H9 (cell line): ENCODE measurements at regions not wholly inside any gene's neighbourhood (a gene's known extent, or its start where the extent isn't known, plus 50 kb on each side); places are given as distances from the start of the nearest gene placed in this dataset.

Experiments
- DNase-seq: peaks from one replicate; pipeline ENCODE4 v3.0.0-alpha.2; 2017
- H2AFZ ChIP-seq: one replicate; pipeline ENCODE4 v1.6.1; 2013; ENCODE audit warnings: mild to moderate bottlenecking, low read length, control low read depth, moderate library complexity
- H2AK5ac ChIP-seq: 2 replicates; pipeline ENCODE4 v1.6.1; 2013; ENCODE audit warnings: low read length, control low read depth, mixed read lengths; ENCODE audit not compliant: insufficient read length
- H2BK120ac ChIP-seq: one replicate; pipeline ENCODE4 v1.6.1; 2013; ENCODE audit warnings: low read depth, mild to moderate bottlenecking, low read length, control low read depth, inconsistent platforms; ENCODE audit not compliant: poor library complexity, severe bottlenecking
- H2BK12ac ChIP-seq: 2 replicates; pipeline ENCODE4 v1.6.1; 2013; ENCODE audit warnings: low read length, control low read depth, mixed read lengths, low read depth; ENCODE audit not compliant: insufficient read length
- H2BK15ac ChIP-seq: 2 replicates; pipeline ENCODE4 v1.6.1; 2013; ENCODE audit warnings: low read depth, low read length, control low read depth
- H2BK20ac ChIP-seq: one replicate; pipeline ENCODE4 v1.6.1; 2013; ENCODE audit warnings: low read depth, mild to moderate bottlenecking, low read length, control low read depth, inconsistent platforms; ENCODE audit not compliant: poor library complexity, severe bottlenecking
- H2BK5ac ChIP-seq: 2 replicates; pipeline ENCODE4 v1.6.1; 2013; ENCODE audit warnings: low read length, control low read depth, mixed read lengths; ENCODE audit not compliant: insufficient read length
- H3K14ac ChIP-seq: 2 replicates; pipeline ENCODE4 v1.6.1; 2013; ENCODE audit warnings: low read length, control low read depth; ENCODE audit not compliant: insufficient read depth
- H3K18ac ChIP-seq: 2 replicates; pipeline ENCODE4 v1.6.1; 2013; ENCODE audit warnings: low read depth, mild to moderate bottlenecking, mixed read lengths, low read length, control low read depth; ENCODE audit not compliant: insufficient read length
- H3K23ac ChIP-seq: 2 replicates; pipeline ENCODE4 v1.6.1; 2013; ENCODE audit warnings: low read length, control low read depth, mixed read lengths, low read depth; ENCODE audit not compliant: insufficient read length
- H3K23me2 ChIP-seq: 2 replicates; pipeline ENCODE4 v1.6.1; 2013; ENCODE audit warnings: low read depth, mild to moderate bottlenecking, mixed read lengths, low read length, control low read depth; ENCODE audit not compliant: insufficient read length, poor library complexity, severe bottlenecking
- H3K27ac ChIP-seq: 2 replicates; pipeline ENCODE4 v1.5.1; 2013; ENCODE audit warnings: low read length, control low read depth, mixed read lengths, low read depth; ENCODE audit not compliant: insufficient read length
- H3K27me3 ChIP-seq: 2 replicates; pipeline ENCODE4 v1.6.1; 2013; ENCODE audit warnings: low read length, control low read depth, inconsistent platforms; ENCODE audit not compliant: insufficient read depth
- H3K4ac ChIP-seq: 2 replicates; pipeline ENCODE4 v1.6.1; 2013; ENCODE audit warnings: low read depth, mild to moderate bottlenecking, control low read depth, inconsistent platforms, low read length, moderate library complexity
- H3K4me1 ChIP-seq: 2 replicates; pipeline ENCODE4 v1.6.1; 2013; ENCODE audit warnings: low read length, control low read depth, inconsistent platforms; ENCODE audit not compliant: insufficient read depth
- H3K4me2 ChIP-seq: 2 replicates; pipeline ENCODE4 v1.6.1; 2013; ENCODE audit warnings: low read length, control low read depth, mixed read lengths; ENCODE audit not compliant: insufficient read length, insufficient read depth
- H3K56ac ChIP-seq: 2 replicates; pipeline ENCODE4 v1.6.1; 2013; ENCODE audit warnings: low read depth, mild to moderate bottlenecking, mixed read lengths, low read length, control low read depth; ENCODE audit not compliant: insufficient read length
- H3K79me1 ChIP-seq: 2 replicates; pipeline ENCODE4 v1.6.1; 2013; ENCODE audit warnings: low read depth, mild to moderate bottlenecking, moderate library complexity, low read length, control low read depth, inconsistent platforms; ENCODE audit not compliant: insufficient read depth, poor library complexity, severe bottlenecking
- H3K79me2 ChIP-seq: 2 replicates; pipeline ENCODE4 v1.6.1; 2013; ENCODE audit warnings: low read length, control low read depth, inconsistent platforms; ENCODE audit not compliant: insufficient read depth
- H3K9ac ChIP-seq: 2 replicates; pipeline ENCODE4 v1.6.1; 2013; ENCODE audit warnings: low read length, control low read depth, mixed read lengths; ENCODE audit not compliant: insufficient read length; ENCODE audit errors: extremely low read depth
- H3K9me3 ChIP-seq: one replicate; pipeline ENCODE4 v1.6.1; 2013; ENCODE audit warnings: low read depth, low read length, inconsistent platforms; ENCODE audit not compliant: control insufficient read depth
- H3T11ph ChIP-seq: one replicate; pipeline ENCODE4 v1.6.1; 2013; ENCODE audit warnings: mild to moderate bottlenecking, low read length, control low read depth, inconsistent platforms
- H4K20me1 ChIP-seq: one replicate; pipeline ENCODE4 v1.6.1; 2013; ENCODE audit not compliant: control insufficient read depth, insufficient read length, insufficient read depth
- H4K5ac ChIP-seq: 2 replicates; pipeline ENCODE4 v1.6.1; 2013; ENCODE audit warnings: low read depth, mild to moderate bottlenecking, mixed read lengths, low read length, control low read depth; ENCODE audit not compliant: insufficient read length
- H4K8ac ChIP-seq: replicated peaks from 2 replicates; pipeline ENCODE4 v1.6.1; 2013; ENCODE audit warnings: low read length, control low read depth, mixed read lengths, low read depth; ENCODE audit not compliant: insufficient read length
- H4K91ac ChIP-seq: 2 replicates; pipeline ENCODE4 v1.6.1; 2013; ENCODE audit warnings: low read depth, mild to moderate bottlenecking, moderate library complexity, mixed read lengths, low read length, control low read depth; ENCODE audit not compliant: insufficient read length
- H3K27ac Mint-ChIP-seq, 3 experiments: 2 replicates in 2 of 3; 3 replicates in 1 of 3; pipeline ENCODE4 v1.8.0; 2020 to 2021; ENCODE audit warnings: mixed read lengths in 3 of 3, mild to moderate bottlenecking in 1 of 3, moderate library complexity in 1 of 3
- H3K27me3 Mint-ChIP-seq: 2 replicates; pipeline ENCODE4 v1.8.0; 2021; ENCODE audit warnings: low read depth, mild to moderate bottlenecking, moderate library complexity, mixed read lengths
- H3K36me3 Mint-ChIP-seq, 3 experiments: 2 replicates in 2 of 3; 3 replicates in 1 of 3; pipeline ENCODE4 v1.8.0; 2020 to 2021; ENCODE audit warnings: low read depth in 3 of 3, mixed read lengths in 3 of 3; ENCODE audit not compliant: insufficient read depth in 1 of 3
- H3K4me1 Mint-ChIP-seq, 2 experiments: 2 replicates each; pipeline ENCODE4 v1.8.0; 2020; ENCODE audit warnings: mixed read lengths in 2 of 2
- H3K4me3 Mint-ChIP-seq, 2 experiments: 2 replicates in 1 of 2; 3 replicates in 1 of 2; pipeline ENCODE4 v1.8.0; 2020 to 2021; ENCODE audit warnings: mild to moderate bottlenecking in 2 of 2, mixed read lengths in 2 of 2, moderate library complexity in 1 of 2
- H3K9me3 Mint-ChIP-seq, 2 experiments: 2 replicates in 1 of 2; 3 replicates in 1 of 2; pipeline ENCODE4 v1.8.0; 2020; ENCODE audit warnings: mild to moderate bottlenecking in 2 of 2, mixed read lengths in 2 of 2, moderate library complexity in 1 of 2
- WGBS: extraction: QIAGEN DNeasy Blood & Tissue Kit; methylation state at CpG from one replicate; pipeline ENCODE4 v1.1.7; 2013; ENCODE audit warnings: missing lambda C conversion rate, low lambda C conversion rate, mixed read lengths; ENCODE audit not compliant: insufficient read length; ENCODE audit errors: extremely low coverage; 5-methylcytosine and 5-hydroxymethylcytosine counted together
- TF ChIP-seq, protein P1 (sequence below): fragments of 200-600 bp; sonication (generic); conservative IDR thresholded peaks from 3 replicates; pipeline ENCODE4 v1.8.0; 2021; ENCODE audit warnings: antibody characterized with exemption, mild to moderate bottlenecking

DNA sequence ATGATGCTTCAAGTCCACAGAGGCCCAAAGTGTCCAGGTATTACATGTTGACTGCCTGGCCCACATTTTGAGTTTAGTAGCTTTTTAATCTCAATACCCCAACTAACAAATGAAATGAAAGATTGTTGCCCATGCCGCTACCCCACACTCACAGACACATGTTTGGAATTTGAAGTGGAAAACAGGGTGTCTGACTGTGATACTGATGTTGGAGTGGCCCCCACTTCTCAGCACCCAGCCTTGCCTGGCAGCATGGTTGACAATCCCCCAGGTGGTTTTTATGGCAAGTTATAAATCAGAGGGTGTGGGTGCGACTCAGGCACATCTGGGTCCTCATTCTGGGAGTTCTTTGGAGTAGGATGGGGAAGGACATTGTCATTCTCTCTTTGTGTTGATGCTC is 314.7 kb upstream of the ZNF32 start:
- no peak for DNase-seq
- no peaks in the 10 kb centered on the region for H4K20me1 ChIP-seq
- no peak overlapping the region for H3T11ph ChIP-seq
- H3K4ac ChIP-seq: no peak overlapping the region
- no peaks in the 10 kb centered on the region for H3K23me2 ChIP-seq
- no peaks in the 10 kb centered on the region for H3K79me2 ChIP-seq
- no CpG with 5 or more reads among the region's 2 CpGs for WGBS
- H2BK20ac ChIP-seq: no peak overlapping the region
- H3K27ac ChIP-seq: no peak overlapping the region
- Mint-ChIP-seq H3K27me3 (peaks cover 6% of the 10 kb centered on the region), H3K4me1 (no peaks in the 10 kb centered on the region), H3K36me3 (no peaks in the 10 kb centered on the region; a peak in 2 of 7 replicates), H3K9me3 (no peaks in the 10 kb centered on the region; a peak in 3 of 5 replicates), H3K4me3 (no peak overlapping the region), H3K27ac (no peak overlapping the region)
- no peak overlapping the region for H2BK120ac ChIP-seq
- no peak overlapping the region for H3K14ac ChIP-seq
- H3K9me3 ChIP-seq: no peaks in the 10 kb centered on the region
- H3K4me2 ChIP-seq: no peak overlapping the region
- no peaks in the 10 kb centered on the region for H3K79me1 ChIP-seq
- H3K18ac ChIP-seq: no peak overlapping the region
- H2BK15ac ChIP-seq: no peak overlapping the region
- H2BK5ac ChIP-seq: no peak overlapping the region
- H4K5ac ChIP-seq: no peak overlapping the region
- TF ChIP-seq, protein P1, sequence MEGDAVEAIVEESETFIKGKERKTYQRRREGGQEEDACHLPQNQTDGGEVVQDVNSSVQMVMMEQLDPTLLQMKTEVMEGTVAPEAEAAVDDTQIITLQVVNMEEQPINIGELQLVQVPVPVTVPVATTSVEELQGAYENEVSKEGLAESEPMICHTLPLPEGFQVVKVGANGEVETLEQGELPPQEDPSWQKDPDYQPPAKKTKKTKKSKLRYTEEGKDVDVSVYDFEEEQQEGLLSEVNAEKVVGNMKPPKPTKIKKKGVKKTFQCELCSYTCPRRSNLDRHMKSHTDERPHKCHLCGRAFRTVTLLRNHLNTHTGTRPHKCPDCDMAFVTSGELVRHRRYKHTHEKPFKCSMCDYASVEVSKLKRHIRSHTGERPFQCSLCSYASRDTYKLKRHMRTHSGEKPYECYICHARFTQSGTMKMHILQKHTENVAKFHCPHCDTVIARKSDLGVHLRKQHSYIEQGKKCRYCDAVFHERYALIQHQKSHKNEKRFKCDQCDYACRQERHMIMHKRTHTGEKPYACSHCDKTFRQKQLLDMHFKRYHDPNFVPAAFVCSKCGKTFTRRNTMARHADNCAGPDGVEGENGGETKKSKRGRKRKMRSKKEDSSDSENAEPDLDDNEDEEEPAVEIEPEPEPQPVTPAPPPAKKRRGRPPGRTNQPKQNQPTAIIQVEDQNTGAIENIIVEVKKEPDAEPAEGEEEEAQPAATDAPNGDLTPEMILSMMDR: no peak
- no peaks in the 10 kb centered on the region for H3K4me1 ChIP-seq
- H4K91ac ChIP-seq: no peak overlapping the region
- H3K23ac ChIP-seq: no peak overlapping the region
- no peak overlapping the region for H2AFZ ChIP-seq
- no peak overlapping the region for H3K56ac ChIP-seq
- H4K8ac ChIP-seq: no peak overlapping the region
- H2BK12ac ChIP-seq: no peak overlapping the region
- no peaks in the 10 kb centered on the region for H3K27me3 ChIP-seq
- no peak overlapping the region for H2AK5ac ChIP-seq
- H3K9ac ChIP-seq: no peak overlapping the region
